Breast epithelium (tissue), 4 donors: ENCODE measurements at regions not wholly inside any gene's neighbourhood (a gene's known extent, or its start where the extent isn't known, plus 50 kb on each side); places are given as distances from the start of the nearest gene placed in this dataset.

Experiments
- DNase-seq, 2 donors: peaks; one replicate each; pipeline ENCODE4 v3.0.0-alpha.2; 2019; ENCODE audit warnings: low spot score in 2 of 2
- H3K27ac ChIP-seq, 2 donors: fragments of 200-600 bp; sonication (generic) in 1 of 2; one replicate each; pipeline ENCODE4 v1.5.1; 2016 to 2019; ENCODE audit warnings: mild to moderate bottlenecking in 1 of 2
- H3K27me3 ChIP-seq, 2 donors: fragments of 200-600 bp; sonication (generic) in 1 of 2; one replicate each; pipeline versions ENCODE4 v1.5.1 to v1.6.0; 2017 to 2019; ENCODE audit warnings: control low read depth in 1 of 2, mild to moderate bottlenecking in 1 of 2
- H3K36me3 ChIP-seq: fragments of 200-600 bp; one replicate; pipeline ENCODE4 v1.5.1; 2019
- H3K4me1 ChIP-seq, 2 donors: fragments of 200-600 bp; sonication (generic); one replicate each; pipeline ENCODE4 v1.5.1; 2016 to 2019; ENCODE audit warnings: control low read depth in 1 of 2
- H3K4me3 ChIP-seq, 3 donors: fragments of 200-600 bp; sonication (generic); 1 replicate in 2 of 3; 2 replicates in 1 of 3; pipeline ENCODE4 v1.5.1; 2016 to 2019; ENCODE audit warnings: mild to moderate bottlenecking in 3 of 3, moderate library complexity in 2 of 3
- H3K9me3 ChIP-seq, 2 donors: fragments of 200-600 bp; sonication (generic) in 1 of 2; one replicate each; pipeline ENCODE4 v1.5.1; 2016 to 2019; ENCODE audit warnings: control low read depth in 1 of 2
- CTCF ChIP-seq, 3 donors: fragments of 450-650 bp; IDR thresholded peaks; one replicate each; pipeline ENCODE4 v1.5.1; 2016 to 2017; ENCODE audit warnings: antibody characterized with exemption in 3 of 3, mild to moderate bottlenecking in 3 of 3, moderate library complexity in 3 of 3
- POLR2A ChIP-seq: fragments of 450-650 bp; IDR thresholded peaks from one replicate; pipeline ENCODE4 v1.6.1; 2016; ENCODE audit warnings: antibody characterized with exemption, mild to moderate bottlenecking, moderate library complexity
- POLR2AphosphoS5 ChIP-seq, 3 donors: sonication (generic); formaldehyde crosslinking; IDR thresholded peaks; one replicate each; pipeline ENCODE4 v1.6.1; 2017; ENCODE audit warnings: antibody characterized with exemption in 3 of 3
- intact Hi-C: fragments of 100-400 bp; cut with DNase I; formaldehyde crosslinking; loops from one replicate; pipeline ENCODE4 v1.15.1; 2023; ENCODE audit warnings: low total_unique reads

DNA sequence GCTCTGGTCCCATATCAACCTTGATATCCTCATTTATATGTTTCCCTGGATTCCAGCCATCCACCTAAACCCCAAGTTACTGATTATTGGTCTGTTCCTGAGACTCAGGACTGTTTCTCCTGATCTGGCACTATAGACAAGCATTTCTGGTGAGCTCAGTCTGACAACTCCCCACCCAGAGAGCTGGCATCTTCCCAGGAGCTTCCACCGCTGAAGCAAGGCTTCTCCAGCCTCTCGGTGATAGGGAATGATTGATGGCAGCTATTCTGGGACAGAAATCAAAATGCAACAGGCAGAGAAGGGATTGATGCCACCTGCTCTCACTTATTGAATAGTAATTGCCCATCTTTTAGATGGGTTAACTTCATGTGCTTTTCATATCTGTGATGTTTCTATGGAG lies 169.7 kb upstream of the GGTLC1 start:
- TF ChIP-seq POLR2A, result no peak
- TF ChIP-seq CTCF (IDR thresholded peaks at IDR 0.05), result no peak
- TF ChIP-seq POLR2AphosphoS5 (IDR thresholded peaks at IDR 0.05), result no peak
- Histone ChIP-seq H3K9me3 (no peaks in the 10 kb centered on the region), H3K27me3 (peaks cover 0 to 14% of the 10 kb centered on the region in 2 donors), H3K36me3 (no peaks in the 10 kb centered on the region), H3K27ac (no peak overlapping the region), H3K4me3 (no peak overlapping the region), H3K4me1 (no peaks in the 10 kb centered on the region)
- no peak for DNase-seq
- intact Hi-C loops, result no loop called here

DNA sequence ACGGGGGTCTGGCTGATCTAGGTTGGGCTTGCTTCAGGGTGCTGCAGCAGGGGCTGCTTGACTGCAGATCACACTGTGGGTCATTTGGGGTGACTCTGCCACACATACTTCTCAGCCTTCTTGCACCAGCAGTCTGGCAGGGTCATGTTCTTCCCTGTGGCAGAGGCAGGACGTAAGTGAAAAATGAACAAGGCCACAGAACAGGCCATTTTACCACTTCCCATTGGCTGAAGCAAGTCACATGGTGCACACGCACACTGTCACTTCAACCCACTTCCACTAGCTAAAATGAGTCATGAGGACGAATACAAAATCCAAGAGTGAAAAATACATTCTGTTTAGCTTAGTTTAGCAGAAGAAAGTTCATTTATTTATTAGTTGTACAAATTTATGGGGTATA lies 168.6 kb upstream of the GGTLC1 start:
- no peaks in the 10 kb centered on the region for H3K4me1 ChIP-seq
- H3K27me3 ChIP-seq, result peaks cover 0 to 21% of the 10 kb centered on the region in 2 donors
- H3K9me3 ChIP-seq, result no peaks in the 10 kb centered on the region
- no peaks in the 10 kb centered on the region for H3K36me3 ChIP-seq
- DNase-seq, result no peak
- no peak overlapping the region for H3K4me3 ChIP-seq
- H3K27ac ChIP-seq, result no peak overlapping the region
- no peak for TF ChIP-seq POLR2AphosphoS5 (IDR thresholded peaks at IDR 0.05)
- no peak for TF ChIP-seq POLR2A
- TF ChIP-seq CTCF (IDR thresholded peaks at IDR 0.05), result no peak
- intact Hi-C loops, result no loop called here

DNA sequence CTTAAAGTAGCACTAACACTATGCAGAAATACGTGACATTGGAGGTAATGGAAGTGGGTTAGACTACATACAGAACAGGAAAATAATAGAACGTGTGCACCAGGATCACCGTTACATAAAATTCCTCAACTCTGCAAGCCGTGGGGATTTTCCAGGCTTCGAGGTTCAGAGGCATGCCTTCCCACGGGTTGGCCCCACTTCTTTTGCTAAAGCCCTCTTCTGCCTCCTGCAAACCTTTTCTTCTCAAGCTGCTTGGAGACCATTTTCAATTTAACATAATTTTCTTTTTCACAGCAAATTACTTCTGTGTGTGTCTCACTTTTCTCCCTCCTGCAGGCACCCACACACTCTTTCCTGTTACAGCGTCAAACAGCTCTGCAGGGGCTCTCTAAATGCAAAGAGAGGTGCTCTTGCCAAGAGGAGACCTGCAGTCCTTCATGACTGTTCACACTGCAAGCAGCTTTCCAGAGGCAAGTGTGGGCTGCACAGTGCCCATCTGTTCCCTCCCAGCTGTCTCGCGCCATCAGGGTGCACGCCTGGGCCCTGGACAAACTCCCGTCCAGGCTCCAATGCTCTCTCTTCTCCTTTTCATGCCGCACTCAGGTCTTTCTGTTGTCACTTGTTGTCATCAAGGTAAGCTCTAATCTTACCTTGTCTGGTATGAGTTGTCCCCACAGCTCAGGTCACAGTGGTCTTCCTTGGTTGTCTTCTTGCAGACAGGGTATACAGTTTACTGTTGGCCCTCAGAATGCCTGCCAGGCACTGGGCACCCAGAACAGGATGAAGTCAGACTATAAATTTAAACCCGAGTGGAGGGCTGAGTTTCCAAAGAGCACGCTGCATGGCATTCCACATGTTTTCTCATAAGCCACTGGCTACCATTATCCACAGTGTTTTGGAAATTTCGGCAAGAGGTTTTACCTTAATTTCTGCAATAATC lies 164.8 kb upstream of the GGTLC1 start:
- intact Hi-C loops, result no loop called here
- Histone ChIP-seq H3K27me3 (peaks cover 0 to 21% of the 10 kb centered on the region in 2 donors), H3K9me3 (no peaks in the 10 kb centered on the region), H3K27ac (no peak overlapping the region), H3K4me1 (no peaks in the 10 kb centered on the region), H3K4me3 (no peak overlapping the region), H3K36me3 (no peaks in the 10 kb centered on the region)
- TF ChIP-seq POLR2AphosphoS5 (IDR thresholded peaks at IDR 0.05), result no peak
- no peak for DNase-seq

- H3K9me3 ChIP-seq, result no peaks in the 10 kb centered on the region
- H3K27me3 ChIP-seq, result peaks cover 0 to 21% of the 10 kb centered on the region in 2 donors
- H3K4me1 ChIP-seq, result no peaks in the 10 kb centered on the region
- intact Hi-C loops, result no loop called here
- no peak overlapping the region for H3K4me3 ChIP-seq
- H3K27ac ChIP-seq, result no peak overlapping the region
- no peaks in the 10 kb centered on the region for H3K36me3 ChIP-seq
- no peak for TF ChIP-seq POLR2A
- TF ChIP-seq CTCF (IDR thresholded peaks at IDR 0.05), result no peak
- TF ChIP-seq POLR2AphosphoS5 (IDR thresholded peaks at IDR 0.05), result no peak
- DNase-seq, result no peak
Observed at GRCh38 chr20:24151621-24152294, 163.2 kb upstream of the GGTLC1 start.

GRCh38 chr20:24150406-24150805 lies 161.8 kb upstream of the GGTLC1 start:
- Histone ChIP-seq H3K36me3 (no peaks in the 10 kb centered on the region), H3K4me1 (no peaks in the 10 kb centered on the region), H3K27ac (no peak overlapping the region), H3K4me3 (no peak overlapping the region), H3K27me3 (peaks cover 0 to 21% of the 10 kb centered on the region in 2 donors), H3K9me3 (no peaks in the 10 kb centered on the region)
- intact Hi-C loops, result no loop called here
- DNase-seq, result no peak
- TF ChIP-seq POLR2AphosphoS5 (IDR thresholded peaks at IDR 0.05), result no peak
- no peak for TF ChIP-seq CTCF (IDR thresholded peaks at IDR 0.05)
- no peak for TF ChIP-seq POLR2A
